GM18498 (cell line): ENCODE measurements at regions not wholly inside any gene's neighbourhood (a gene's known extent, or its start where the extent isn't known, plus 50 kb on each side); places are given as distances from the start of the nearest gene placed in this dataset.

ENCODE experiments used
- ATAC-seq: cut with Tn5 transposase; IDR thresholded peaks from one replicate; pipeline ENCODE4 v1.9.1; 2021; ENCODE audit warnings: mild to moderate bottlenecking, moderate library complexity; ENCODE audit not compliant: unreplicated experiment

DNA sequence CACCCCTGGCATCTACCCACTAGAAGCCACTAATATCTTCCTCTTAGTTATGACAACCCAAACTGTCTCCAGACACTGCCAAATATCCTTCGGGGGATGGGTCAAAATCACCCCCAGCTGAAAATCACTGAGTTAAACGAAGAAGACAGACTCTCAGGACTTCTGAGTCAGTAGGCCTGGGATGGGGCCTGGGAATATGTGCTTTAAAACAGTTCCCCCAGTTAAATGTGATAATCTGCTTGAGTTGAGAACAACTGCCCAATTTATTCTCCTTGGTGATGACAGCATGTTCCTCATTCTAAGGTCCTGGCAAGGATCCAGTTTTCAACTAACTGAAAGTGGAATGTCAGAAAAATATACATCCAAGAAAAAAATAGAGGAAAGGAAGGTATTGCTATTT is 52.4 kb downstream of the CBLL2 start:
- ATAC-seq: no peak

DNA sequence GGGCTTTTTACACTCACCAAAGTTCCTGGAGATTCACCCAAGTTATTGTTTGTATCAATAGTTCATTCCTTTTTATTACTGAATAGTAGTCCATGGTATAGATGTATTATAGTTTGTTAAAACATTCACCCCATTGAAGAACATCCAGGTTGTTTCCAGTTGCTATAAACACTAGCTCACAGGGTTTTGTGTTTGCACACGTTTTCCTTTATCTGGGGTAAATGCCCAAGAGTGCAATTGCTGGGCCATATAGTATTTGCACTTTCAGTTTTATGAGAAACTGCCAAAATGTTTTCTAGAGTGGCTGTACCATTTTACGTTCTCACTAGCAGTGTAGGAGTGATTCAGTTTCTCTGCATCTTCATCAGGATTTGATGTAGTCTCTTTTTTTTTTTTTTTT is 57.1 kb downstream of the CBLL2 start:
- ATAC-seq: no peak

DNA sequence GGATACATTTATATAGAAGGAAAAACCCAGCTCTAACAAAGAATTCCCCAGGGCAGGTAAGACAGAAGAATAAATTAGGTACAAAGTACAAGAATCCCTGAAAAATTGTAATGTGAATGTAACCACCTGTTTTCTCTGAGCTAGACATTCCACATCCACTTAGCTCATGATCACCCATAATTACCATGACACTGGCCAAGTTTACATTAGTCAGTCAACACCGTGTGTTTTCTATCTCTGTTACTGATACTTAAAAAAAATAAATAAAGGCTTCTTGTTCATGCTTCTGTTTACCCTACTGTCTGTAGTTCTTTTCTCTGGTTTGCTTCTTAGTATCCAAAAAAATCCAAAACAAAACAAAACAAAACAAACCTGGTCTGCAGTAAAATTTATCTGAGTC is 66.0 kb downstream of the CBLL2 start:
- no peak for ATAC-seq

DNA sequence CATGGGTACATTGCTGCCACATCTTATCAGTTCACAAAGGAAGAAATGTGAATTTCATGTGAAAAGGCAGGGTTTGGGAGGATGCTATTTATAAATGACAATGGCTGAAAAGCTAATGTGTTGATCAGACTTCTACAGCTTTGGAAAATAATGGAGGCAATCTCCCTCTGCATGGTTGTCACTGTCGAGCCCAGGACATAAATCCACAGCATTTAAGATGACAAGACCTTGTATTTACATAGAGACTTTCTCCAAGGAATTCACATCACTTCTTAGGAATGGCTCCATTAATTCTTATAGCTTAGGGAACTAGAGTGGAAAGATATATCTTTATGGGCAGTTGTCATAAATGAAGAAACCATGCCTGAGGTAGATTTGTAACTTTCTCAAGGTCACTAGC is 66.7 kb downstream of the CBLL2 start:
- no peak for ATAC-seq

DNA sequence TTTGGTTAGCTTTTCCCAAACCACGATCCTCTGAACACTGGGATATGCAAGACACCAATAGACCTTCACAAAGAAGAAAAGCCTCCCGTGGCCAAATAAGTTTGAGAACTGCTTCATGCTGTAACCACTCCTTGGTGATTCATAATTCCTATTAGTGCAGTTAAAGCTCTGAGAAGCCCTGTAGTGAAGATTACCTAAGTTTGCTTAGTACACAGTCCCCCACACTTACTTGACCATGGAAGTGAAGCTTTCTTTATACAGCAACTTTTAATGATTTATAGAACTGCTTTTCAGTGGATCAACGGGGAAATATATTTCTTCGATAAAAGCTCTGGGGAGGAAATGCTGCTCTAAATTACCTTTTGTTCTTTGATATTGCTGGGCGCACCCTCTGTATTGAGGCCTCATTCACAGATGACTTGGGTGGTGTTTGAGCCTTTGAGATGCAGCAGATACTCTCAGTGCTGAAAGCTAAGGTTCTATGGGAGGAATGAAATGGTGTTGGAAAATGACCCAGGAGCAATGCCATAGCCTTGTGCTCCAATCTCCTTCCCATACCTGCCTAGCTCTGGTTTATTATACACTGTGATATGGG is 67.4 kb downstream of the CBLL2 start:
- no peak for ATAC-seq

DNA sequence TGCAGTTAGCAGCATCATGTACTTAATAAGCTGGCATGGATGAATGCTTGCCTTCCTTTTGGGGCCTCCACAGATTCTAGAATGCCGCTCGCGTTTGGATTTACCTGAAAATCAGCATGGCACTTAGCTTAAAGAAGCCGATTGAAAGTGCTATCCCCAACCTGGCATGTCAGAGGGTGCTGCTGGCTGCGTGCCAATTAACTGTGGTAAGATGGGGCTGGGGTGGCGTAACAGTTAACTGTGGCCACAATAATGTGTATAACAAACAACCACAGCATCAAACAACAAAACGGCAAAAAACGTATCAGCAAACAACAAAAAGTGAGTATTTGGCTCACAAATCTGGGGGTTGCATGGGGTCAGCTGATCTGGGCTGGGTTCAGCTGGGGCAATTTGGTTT is 70.5 kb downstream of the CBLL2 start:
- ATAC-seq: no peak

DNA sequence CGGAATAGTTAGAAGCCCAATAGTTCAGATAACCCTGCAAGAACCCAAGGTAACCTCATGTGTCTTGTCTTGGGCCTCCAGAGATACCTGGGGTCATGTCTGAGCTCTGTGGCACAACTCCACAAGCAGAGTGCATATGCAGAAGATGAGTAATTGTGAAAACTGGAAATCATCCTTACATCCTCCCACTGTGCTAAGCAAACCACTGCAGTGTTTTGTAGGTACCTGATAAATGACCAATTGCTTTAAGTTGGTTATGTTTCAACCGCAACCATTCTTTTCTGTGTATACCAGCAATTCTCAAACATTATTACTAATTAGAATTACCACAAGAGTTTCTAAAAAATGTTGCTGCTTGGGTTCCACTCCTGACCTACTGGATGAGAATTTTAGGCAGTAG is 73.2 kb downstream of the CBLL2 start:
- peak; percentile 43 for ATAC-seq

DNA sequence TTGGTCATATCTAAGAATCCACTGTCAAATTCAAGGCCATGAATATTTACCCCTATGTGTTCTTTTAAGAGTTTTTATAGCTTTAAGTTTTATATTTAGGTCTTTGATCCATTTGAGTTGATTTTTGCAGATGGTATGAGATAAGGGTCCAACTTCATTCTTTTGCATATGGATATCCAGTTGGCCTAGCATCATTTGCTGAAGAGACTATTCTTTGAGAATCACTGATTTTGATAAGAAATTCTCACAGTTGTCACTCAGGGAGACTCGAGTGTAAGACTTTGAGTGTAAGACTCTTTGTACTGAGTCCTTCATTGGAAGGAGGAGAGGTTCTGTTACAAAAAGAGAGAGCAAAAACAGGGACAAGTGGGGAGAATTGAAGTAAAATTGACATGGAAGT is 74.8 kb downstream of the CBLL2 start:
- ATAC-seq: no peak

DNA sequence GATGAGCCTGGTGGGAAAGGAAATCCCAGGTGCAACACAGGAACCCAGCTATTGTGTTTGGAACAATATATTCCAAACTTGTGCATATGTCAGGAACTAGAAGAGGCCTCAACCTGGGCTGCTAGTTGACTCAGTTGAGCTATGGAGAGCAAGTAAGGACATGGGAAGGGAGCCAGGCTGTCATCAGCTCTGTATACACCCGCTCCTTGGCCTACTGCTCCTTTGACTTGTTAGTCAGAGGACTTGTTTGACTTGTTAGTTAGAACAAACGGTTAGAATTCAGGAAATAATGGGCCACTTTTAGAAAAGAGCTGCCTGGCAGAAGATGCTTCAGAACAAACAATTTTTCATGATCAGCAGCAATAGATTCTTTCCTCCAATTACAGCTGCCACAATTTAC is 76.4 kb downstream of the CBLL2 start:
- ATAC-seq: no peak

DNA sequence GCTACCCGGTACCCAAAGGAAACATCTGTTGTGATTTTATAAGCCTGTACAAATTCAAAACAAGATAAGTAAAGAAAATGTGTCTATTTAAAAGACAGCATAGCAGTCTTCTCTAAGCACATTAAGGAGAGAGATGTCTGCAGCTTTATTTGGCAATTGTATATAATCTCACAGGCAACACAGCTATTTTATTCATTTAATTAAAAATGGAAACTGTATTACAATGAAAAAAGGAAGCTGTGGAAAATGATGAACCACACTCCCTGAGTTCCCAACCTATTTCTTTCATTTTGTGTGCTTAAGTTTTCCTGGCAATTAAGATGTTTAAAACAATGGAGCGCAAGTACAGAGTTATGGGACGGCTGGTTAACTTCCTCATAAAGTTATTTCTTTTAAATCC is 78.4 kb downstream of the CBLL2 start:
- no peak for ATAC-seq

DNA sequence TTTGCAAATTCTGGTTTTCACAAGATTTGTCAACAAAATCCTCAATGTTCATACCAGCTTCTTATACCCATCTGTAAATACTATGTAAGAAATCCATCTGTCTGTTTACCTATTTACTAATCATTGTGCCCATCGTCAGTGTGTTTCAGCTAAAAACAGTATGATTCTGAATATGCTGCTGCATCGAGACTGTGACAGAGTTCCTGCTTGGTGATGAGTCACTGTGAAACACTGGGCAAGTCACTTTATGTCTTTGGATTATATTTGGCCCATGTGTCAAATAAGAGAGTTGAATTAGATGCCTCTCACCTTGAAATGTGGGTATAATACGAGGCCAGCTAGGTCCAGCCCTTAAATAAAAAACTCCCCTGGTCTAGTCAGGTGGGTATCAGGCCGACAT is 79.3 kb downstream of the CBLL2 start:
- no peak for ATAC-seq

DNA sequence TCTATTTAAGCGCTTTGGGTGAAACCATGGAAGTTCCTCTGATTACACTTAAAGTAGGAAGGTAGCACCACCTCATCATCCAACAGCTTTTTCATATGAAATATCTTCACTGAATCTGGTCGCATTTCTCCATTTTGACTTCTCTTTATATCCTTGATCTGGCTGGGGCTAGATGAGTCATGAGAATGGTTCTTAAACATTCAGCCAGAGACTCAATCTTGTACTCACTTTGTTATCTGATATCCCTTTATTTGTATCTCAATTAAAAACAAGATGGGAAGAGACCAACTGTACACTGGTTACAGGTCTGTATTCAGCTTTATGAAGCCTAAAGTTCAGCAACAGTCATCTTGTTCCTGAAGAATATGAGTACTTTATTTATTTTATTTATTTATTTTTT is 84.9 kb downstream of the CBLL2 start:
- ATAC-seq: no peak

DNA sequence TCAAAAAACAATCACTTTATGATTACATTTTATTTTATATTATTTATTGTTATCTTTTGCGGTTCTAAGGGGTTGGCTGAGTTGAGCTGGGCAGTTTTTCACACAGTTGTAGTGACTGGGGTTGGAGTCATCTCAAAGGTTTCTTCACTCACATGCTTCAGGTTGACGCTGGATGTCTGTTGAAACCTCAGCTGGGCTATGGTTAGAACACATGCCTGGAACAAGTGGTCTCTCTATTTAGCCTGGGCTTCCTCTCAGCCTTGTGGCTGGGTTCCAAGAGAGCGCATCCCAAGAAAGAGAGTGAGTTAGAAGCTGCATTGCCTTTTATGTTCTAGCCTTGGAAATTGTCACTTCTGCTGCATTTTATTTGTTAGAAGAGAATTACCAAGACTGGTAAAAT is 87.4 kb downstream of the CBLL2 start:
- ATAC-seq: no peak

DNA sequence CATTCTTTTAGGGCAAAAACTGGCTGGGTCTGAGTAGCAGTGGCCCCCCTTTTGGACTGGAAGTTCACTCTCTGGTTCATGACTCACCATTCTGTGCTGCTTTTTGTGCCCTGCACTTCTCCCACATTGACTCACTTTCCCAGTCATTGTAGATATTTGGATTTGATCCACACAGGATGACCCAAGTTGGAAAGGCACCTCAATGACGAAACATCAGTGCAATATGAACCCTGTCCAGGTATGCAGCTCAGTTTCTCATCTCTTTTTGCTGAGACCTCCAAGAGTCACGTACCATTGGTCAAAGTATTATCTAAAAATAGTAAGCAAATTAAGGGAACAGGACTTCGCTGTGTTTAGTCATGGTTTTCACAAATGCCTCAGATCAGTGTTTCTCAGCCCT is 92.7 kb downstream of the CBLL2 start:
- ATAC-seq: no peak

DNA sequence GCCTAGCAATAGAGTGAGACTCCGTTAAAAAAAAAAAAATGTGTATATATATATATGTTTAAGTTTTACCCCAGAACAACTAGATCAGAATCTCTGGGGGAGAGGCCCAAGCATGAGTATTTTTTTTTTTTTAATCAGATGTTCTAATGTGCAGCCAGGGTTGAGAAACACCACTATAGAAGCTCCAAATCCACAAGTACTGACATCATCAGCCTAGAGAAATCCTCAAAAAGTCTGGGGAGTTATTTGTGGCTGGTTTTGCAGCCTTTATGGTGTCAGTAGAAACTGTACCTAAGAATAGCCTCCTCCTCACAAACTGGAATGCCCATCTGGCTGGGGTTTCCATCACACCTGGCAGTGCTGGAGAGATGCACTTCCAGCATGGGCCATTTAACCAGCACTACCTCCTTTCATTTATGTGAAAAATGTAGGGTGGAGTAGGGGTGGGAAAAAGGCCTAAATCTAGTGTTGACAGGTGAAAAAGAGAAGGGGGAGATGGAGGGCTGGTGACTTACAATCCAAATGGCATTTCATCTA is 93.5 kb downstream of the CBLL2 start:
- ATAC-seq: no peak

DNA sequence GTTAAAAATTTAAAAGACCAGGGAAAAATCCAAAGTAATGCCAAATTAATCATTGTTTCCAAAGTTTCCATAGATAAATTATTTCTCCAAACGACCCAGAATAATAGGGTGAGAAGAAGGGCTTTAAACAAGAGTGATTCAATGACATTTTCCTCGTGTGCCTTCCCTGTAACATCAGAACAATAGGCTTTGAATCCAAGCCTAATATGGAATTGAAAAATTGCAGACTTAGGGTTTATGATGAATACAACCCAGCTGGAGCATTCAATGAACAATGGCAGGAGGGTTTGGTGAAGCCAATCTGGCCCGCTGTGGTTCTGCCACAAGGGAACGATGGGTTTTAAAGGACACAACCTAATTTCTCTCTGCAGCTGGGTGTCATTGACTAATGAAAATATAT is 94.2 kb downstream of the CBLL2 start:
- ATAC-seq: no peak

DNA sequence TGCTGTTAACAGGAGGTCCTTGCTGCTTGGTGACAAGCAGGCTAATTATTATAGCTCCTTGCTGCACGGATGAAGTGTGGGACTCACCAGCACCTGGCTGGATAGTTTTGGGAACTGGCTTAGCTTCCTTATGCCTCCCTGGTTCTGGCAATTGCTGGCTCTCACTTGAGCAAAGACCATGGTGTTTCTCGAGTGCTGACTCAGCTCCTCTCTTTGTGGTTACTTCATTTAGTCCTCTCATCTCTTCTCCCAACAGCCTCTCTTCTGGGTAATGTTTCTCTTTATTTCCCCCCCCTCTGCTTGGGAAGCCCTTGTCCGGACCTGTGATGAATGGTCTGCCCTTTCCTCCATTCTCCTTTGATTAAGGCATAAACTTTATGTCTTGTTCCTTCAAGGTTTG is 100.4 kb downstream of the CBLL2 start:
- no peak for ATAC-seq

DNA sequence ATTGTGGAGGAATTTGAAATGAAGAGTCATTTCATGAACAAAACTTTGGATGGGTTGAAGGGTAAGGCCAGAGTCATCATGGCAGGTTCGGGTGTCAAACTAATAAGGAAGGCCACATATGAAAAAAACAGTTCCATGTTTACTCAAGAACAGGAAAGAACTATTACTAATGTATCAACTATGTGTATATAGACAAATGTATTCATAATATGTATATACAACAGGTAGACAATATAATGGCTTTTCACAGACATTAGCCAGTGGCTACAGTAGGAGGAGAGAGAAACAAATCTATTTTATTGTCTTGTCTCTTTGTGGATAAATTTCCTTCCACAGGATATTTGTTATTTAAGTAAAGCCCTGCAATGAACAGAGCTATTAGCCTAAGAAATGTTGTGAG is 101.1 kb downstream of the CBLL2 start:
- no peak for ATAC-seq

DNA sequence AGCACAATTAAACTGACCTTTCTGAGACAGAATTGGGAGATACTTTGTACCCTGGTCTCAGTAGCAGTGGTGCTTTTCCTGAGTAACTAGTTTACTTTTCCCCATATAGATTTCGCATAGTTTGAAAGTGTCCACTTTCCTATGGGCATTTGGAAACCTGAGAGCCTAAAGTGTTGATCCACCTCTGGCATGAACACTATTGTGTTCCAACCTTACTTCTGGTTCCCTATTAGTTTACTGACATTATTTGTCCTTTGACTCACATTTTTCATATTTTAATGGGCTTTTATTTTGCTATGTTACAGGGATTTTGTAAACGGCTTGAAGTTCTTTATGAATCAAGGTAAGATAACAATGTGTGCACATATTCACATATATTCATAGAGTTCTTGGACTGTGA is 103.7 kb downstream of the CBLL2 start:
- no peak for ATAC-seq

DNA sequence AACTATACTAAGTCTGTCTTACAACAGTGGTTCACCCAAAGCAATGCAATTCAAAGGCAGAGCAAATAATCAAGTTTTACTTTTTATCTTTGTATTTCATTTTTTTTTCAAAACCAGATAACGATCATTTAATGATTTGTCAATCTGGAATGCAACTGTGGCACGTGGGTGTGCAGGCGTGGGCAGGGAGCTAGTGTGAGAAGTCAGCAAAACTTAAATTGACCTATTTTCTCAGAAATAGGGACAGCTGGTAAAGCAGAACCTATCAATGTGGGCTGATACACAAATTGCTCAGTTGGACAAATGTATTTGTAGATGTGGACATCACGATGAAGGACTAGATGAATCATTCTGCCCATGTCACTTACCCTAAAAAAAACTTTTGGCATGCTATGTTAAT is 105.6 kb downstream of the CBLL2 start:
- no peak for ATAC-seq

DNA sequence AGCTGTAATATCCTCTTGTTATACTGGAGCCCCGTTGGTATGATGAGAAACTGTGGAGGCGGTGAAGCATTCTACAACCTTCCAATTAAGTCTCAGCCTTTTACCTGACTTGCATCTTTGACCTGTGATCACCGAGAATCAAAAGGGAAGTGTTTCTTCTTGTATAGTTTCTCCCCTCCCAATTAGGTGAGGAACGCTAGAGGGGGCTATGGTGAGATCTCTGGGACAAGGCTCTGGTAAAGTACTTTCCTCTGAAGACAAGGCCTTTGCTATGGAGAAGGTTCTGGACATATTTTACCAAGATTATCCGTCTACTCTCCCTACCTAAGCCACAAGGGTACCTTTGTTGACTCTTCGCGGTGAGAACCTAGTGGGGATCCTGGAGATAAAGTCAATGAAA is 111.3 kb downstream of the CBLL2 start:
- ATAC-seq: no peak

DNA sequence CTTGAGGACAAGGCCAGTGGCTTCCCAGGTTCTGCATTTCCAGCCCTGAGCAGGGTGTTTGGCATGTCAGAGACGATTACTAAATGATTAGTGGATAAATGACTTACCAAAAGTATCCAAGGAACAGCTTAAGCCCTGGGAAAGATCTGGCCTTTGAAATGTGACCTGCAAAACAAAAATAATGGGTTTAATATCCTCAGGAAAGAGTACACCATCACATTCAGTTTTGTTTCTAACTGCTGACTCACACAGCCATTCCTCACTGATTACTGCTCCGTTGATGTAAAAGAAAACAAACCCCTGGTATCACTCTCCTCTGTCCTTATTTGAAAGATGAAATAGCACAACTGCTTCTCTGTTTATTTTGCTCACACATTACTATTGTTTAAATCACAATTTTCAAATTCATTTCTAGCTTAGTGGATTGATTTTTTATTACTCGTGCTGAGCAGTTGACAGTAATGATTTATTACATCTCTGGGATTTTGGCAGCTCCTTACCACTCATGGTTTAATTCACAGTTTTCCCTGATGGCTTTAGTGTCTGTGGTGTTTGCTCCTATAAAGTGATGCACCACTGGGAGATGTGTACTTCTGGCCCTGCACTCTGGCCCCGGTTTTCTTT is 117.0 kb downstream of the CBLL2 start:
- no peak for ATAC-seq
